SK-N-SH treated with all-trans-retinoic acid at 6 μM for 48 hours (cell line): ENCODE measurements at regions not wholly inside any gene's neighbourhood (a gene's known extent, or its start where the extent isn't known, plus 50 kb on each side); places are given as distances from the start of the nearest gene placed in this dataset.

Source experiments
- ARNTL ChIP-seq: fragments of 450-650 bp; formaldehyde crosslinking; IDR thresholded peaks from 2 replicates; pipeline ENCODE4 v1.5.0; 2020; ENCODE audit warnings: low read depth, mild to moderate bottlenecking, moderate library complexity, borderline replicate concordance
- CSDC2 ChIP-seq: fragments of 250-450 bp; sonication (Bioruptor Pico); IDR thresholded peaks from 2 replicates; pipeline ENCODE4 v1.5.0; 2020; ENCODE audit warnings: mild to moderate bottlenecking, moderate library complexity
- CSRNP3 ChIP-seq: fragments of 250-450 bp; sonication (Bioruptor Pico); IDR thresholded peaks from 2 replicates; pipeline ENCODE4 v1.5.1; 2021; ENCODE audit warnings: mild to moderate bottlenecking, moderate library complexity
- PATZ1 ChIP-seq: fragments of 250-450 bp; sonication (Bioruptor Pico); IDR thresholded peaks from 2 replicates; pipeline ENCODE4 v1.8.0; 2020; ENCODE audit warnings: mild to moderate bottlenecking, moderate library complexity, borderline replicate concordance
- TOX ChIP-seq: fragments of 250-450 bp; sonication (Bioruptor Pico); IDR thresholded peaks from 2 replicates; pipeline ENCODE4 v1.8.0; 2021; ENCODE audit warnings: mild to moderate bottlenecking, moderate library complexity, borderline replicate concordance
- ZFP3 ChIP-seq: fragments of 250-450 bp; sonication (Bioruptor Pico); IDR thresholded peaks from 2 replicates; pipeline ENCODE4 v1.5.0; 2020; ENCODE audit warnings: mild to moderate bottlenecking, moderate library complexity
- ZNF565 ChIP-seq: fragments of 450-650 bp; formaldehyde crosslinking; conservative IDR thresholded peaks from 2 replicates; pipeline ENCODE4 v1.5.0; 2020; ENCODE audit warnings: low read depth, mild to moderate bottlenecking, moderate library complexity
- ZNF8 ChIP-seq: fragments of 450-650 bp; formaldehyde crosslinking; IDR thresholded peaks from 2 replicates; pipeline ENCODE4 v1.5.0; 2020; ENCODE audit warnings: mild to moderate bottlenecking, moderate library complexity

- no peak for TF ChIP-seq ZNF8 (CRISPR knock-in tag)
- no peak for TF ChIP-seq ARNTL (CRISPR knock-in tag)
- no peak for TF ChIP-seq CSRNP3
- no peak for TF ChIP-seq PATZ1 (CRISPR knock-in tag)
- no peak for TF ChIP-seq TOX
- TF ChIP-seq CSDC2 (CRISPR knock-in tag) = no peak
- no peak for TF ChIP-seq ZFP3 (CRISPR knock-in tag)
- TF ChIP-seq ZNF565 = no peak
Measured at GRCh38 chr5:138668451-138669380, 84.5 kb upstream of the CTNNA1 start.
